A549 (cell line): ENCODE measurements at regions not wholly inside any gene's neighbourhood (a gene's known extent, or its start where the extent isn't known, plus 50 kb on each side); places are given as distances from the start of the nearest gene placed in this dataset.

Source experiments
- CEBPB ChIP-seq, 2 experiments: fragments of >200 bp in 1 of 2; sonication (Bioruptor Twin) in 1 of 2; formaldehyde crosslinking in 1 of 2; IDR thresholded peaks; 2 replicates each; pipeline ENCODE4 v1.6.1; 2012 to 2016
- JUN ChIP-seq, 2 experiments: fragments of >200 bp; sonication (Bioruptor Twin); formaldehyde crosslinking; IDR thresholded peaks; 2 replicates in 1 of 2; 3 replicates in 1 of 2; pipeline ENCODE4 v1.6.1; 2016 to 2017
- KDM1A ChIP-seq: fragments of 200-600 bp; sonication (generic); IDR thresholded peaks from 2 replicates; pipeline ENCODE4 v1.6.1; 2016; ENCODE audit warnings: low read depth, mild to moderate bottlenecking
- KDM5A ChIP-seq: fragments of 200-600 bp; sonication (generic); IDR thresholded peaks from 2 replicates; pipeline ENCODE4 v1.6.1; 2016; ENCODE audit warnings: antibody characterized with exemption, mild to moderate bottlenecking
- POLR2A ChIP-seq: IDR thresholded peaks from 2 replicates; pipeline ENCODE4 v1.6.1; 2012; ENCODE audit warnings: mild to moderate bottlenecking, low read length
- ZFP36 ChIP-seq: fragments of 450-650 bp; IDR thresholded peaks from 2 replicates; pipeline ENCODE4 v1.6.1; 2014; ENCODE audit warnings: borderline replicate concordance; ENCODE audit not compliant: partially characterized antibody
- ZSCAN20 ChIP-seq: fragments of 250-450 bp; sonication (Bioruptor Pico); IDR thresholded peaks from 2 replicates; pipeline ENCODE4 v1.8.0; 2022; ENCODE audit warnings: mild to moderate bottlenecking, moderate library complexity
- TF ChIP-seq, protein P1 (sequence below): fragments of >200 bp; sonication (Bioruptor Twin); formaldehyde crosslinking; IDR thresholded peaks from 3 replicates; pipeline ENCODE4 v1.5.1; 2016
- TF ChIP-seq, protein P2 (sequence below): fragments of 200-600 bp; sonication (generic); IDR thresholded peaks from 2 replicates; pipeline ENCODE4 v1.6.1; 2016; ENCODE audit warnings: antibody characterized with exemption, mild to moderate bottlenecking, moderate library complexity

DNA sequence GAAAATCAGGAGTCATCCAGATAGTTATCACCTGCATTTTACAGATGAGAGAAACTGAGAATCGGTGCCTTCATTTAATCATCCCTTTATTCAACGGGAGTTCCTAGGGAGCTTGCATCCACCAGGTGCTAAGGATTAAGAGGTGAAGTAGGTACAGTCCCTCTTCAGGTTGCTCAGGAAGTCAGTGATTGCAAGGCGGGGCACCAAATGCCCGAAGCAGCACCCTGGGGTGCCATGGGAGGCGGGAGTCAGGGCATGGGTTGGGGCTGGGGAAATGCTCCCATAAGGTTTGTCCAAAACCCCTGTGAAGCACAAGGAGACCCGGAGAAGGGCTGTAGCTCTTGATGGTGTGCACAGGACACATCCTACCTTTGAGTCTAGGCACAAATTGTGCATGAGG is 98.8 kb upstream of the KLF4 start:
- TF ChIP-seq, protein P1, sequence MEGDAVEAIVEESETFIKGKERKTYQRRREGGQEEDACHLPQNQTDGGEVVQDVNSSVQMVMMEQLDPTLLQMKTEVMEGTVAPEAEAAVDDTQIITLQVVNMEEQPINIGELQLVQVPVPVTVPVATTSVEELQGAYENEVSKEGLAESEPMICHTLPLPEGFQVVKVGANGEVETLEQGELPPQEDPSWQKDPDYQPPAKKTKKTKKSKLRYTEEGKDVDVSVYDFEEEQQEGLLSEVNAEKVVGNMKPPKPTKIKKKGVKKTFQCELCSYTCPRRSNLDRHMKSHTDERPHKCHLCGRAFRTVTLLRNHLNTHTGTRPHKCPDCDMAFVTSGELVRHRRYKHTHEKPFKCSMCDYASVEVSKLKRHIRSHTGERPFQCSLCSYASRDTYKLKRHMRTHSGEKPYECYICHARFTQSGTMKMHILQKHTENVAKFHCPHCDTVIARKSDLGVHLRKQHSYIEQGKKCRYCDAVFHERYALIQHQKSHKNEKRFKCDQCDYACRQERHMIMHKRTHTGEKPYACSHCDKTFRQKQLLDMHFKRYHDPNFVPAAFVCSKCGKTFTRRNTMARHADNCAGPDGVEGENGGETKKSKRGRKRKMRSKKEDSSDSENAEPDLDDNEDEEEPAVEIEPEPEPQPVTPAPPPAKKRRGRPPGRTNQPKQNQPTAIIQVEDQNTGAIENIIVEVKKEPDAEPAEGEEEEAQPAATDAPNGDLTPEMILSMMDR: no peak
- TF ChIP-seq POLR2A: no peak
- TF ChIP-seq CEBPB (IDR thresholded peaks at IDR 0.05): no peak
- no peak for TF ChIP-seq JUN (IDR thresholded peaks at IDR 0.05)
- TF ChIP-seq, protein P2, sequence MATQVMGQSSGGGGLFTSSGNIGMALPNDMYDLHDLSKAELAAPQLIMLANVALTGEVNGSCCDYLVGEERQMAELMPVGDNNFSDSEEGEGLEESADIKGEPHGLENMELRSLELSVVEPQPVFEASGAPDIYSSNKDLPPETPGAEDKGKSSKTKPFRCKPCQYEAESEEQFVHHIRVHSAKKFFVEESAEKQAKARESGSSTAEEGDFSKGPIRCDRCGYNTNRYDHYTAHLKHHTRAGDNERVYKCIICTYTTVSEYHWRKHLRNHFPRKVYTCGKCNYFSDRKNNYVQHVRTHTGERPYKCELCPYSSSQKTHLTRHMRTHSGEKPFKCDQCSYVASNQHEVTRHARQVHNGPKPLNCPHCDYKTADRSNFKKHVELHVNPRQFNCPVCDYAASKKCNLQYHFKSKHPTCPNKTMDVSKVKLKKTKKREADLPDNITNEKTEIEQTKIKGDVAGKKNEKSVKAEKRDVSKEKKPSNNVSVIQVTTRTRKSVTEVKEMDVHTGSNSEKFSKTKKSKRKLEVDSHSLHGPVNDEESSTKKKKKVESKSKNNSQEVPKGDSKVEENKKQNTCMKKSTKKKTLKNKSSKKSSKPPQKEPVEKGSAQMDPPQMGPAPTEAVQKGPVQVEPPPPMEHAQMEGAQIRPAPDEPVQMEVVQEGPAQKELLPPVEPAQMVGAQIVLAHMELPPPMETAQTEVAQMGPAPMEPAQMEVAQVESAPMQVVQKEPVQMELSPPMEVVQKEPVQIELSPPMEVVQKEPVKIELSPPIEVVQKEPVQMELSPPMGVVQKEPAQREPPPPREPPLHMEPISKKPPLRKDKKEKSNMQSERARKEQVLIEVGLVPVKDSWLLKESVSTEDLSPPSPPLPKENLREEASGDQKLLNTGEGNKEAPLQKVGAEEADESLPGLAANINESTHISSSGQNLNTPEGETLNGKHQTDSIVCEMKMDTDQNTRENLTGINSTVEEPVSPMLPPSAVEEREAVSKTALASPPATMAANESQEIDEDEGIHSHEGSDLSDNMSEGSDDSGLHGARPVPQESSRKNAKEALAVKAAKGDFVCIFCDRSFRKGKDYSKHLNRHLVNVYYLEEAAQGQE: no peak
- TF ChIP-seq KDM5A: no peak
- TF ChIP-seq ZSCAN20 (CRISPR knock-in tag): no peak
- no peak for TF ChIP-seq ZFP36
- no peak for TF ChIP-seq KDM1A
